ACHN (cell line): ENCODE measurements at regions not wholly inside any gene's neighbourhood (a gene's known extent, or its start where the extent isn't known, plus 50 kb on each side); places are given as distances from the start of the nearest gene placed in this dataset.

Source experiments
- DNase-seq: peaks from one replicate; pipeline ENCODE4 v3.0.0-alpha.2; 2015
- in situ Hi-C: cut with HindIII; loops from 2 replicates; pipeline ENCODE4 v1.10.0; 2017; ENCODE audit warnings: low sequenced_read_pairs, low pct_ligation_motif_present, low pct_unique_long_range_greater_than_20kb

- in situ Hi-C loops = no loop called here
- no peak for DNase-seq
Observed at GRCh38 chr20:62589150-62589498, 53.2 kb upstream of the SLCO4A1 start.

- DNase-seq = no peak
- in situ Hi-C loops = no loop called here
Observed at GRCh38 chr20:62589720-62590119, 52.6 kb upstream of the SLCO4A1 start.

GRCh38 chr20:62590309-62591121 is 51.8 kb upstream of the SLCO4A1 start:
- in situ Hi-C loops = no loop called here
- peak; percentile 87 for DNase-seq

GRCh38 chr20:62591122-62591468 is 51.2 kb upstream of the SLCO4A1 start:
- DNase-seq = no peak
- in situ Hi-C loops = no loop called here

- DNase-seq = no peak
- in situ Hi-C loops = no loop called here
Observed at GRCh38 chr20:62591591-62591990, 50.7 kb upstream of the SLCO4A1 start.
